ENCODE measurements at regions not wholly inside any gene's neighbourhood (a gene's known extent, or its start where the extent isn't known, plus 50 kb on each side); places are given as distances from the start of the nearest gene placed in this dataset.
"Not testable (repeated sequence)": the region's sequence is repeated elsewhere in the genome, so short reads cannot be mapped to it uniquely, and the experiment has no call there.

GRCh38 chr1:117718596-117718995 is 112.7 kb downstream of the TENT5C start:
- TF ChIP-seq CTCF, POLR2A, EP300 (IDR thresholded peaks at IDR 0.05): not testable (repeated sequence)

All from gastroesophageal sphincter (tissue), 3 donors.